CD4-positive, alpha-beta memory T cell (primary cell): ENCODE measurements at regions not wholly inside any gene's neighbourhood (a gene's known extent, or its start where the extent isn't known, plus 50 kb on each side); places are given as distances from the start of the nearest gene placed in this dataset.
"Not testable (repeated sequence)": the region's sequence is repeated elsewhere in the genome, so short reads cannot be mapped to it uniquely, and the experiment has no call there.

ENCODE experiments used
- CTCF ChIA-PET: fragments of 350-600 bp; sonication (Branson Sonifier 250); formaldehyde crosslinking; loops from one replicate; lab custom pipeline; 2021; ENCODE audit warnings: inconsistent platforms; ENCODE audit not compliant: partially characterized antibody; lab: Charles Lee
- POLR2A ChIA-PET: fragments of 350-600 bp; sonication (Branson Sonifier 250); formaldehyde crosslinking; loops from one replicate; lab custom pipeline; 2021; ENCODE audit not compliant: partially characterized antibody; lab: Charles Lee
- DNase-seq, 5 donors: peaks; one replicate each; pipeline versions ENCODE4 v3.0.0 to v3.0.0-alpha.2; 2020 to 2022; ENCODE audit warnings: mixed read lengths in 1 of 5
- H3K27ac ChIP-seq: one replicate; pipeline ENCODE4 v1.7.0; 2013; ENCODE audit warnings: low read depth, low read length
- H3K27me3 ChIP-seq: 2 replicates; pipeline ENCODE4 v1.7.0; 2013; ENCODE audit warnings: mild to moderate bottlenecking, low read length, moderate library complexity; ENCODE audit not compliant: insufficient read depth
- H3K36me3 ChIP-seq: 2 replicates; pipeline ENCODE4 v1.7.0; 2013; ENCODE audit warnings: mild to moderate bottlenecking, low read length, moderate library complexity; ENCODE audit not compliant: insufficient read depth
- H3K4me1 ChIP-seq: 2 replicates; pipeline ENCODE4 v1.7.0; 2013; ENCODE audit warnings: mild to moderate bottlenecking, low read length, moderate library complexity; ENCODE audit not compliant: insufficient read depth
- H3K4me3 ChIP-seq, 2 donors: one replicate each; pipeline ENCODE4 v1.7.0; 2013; ENCODE audit warnings: low read length in 2 of 2, mild to moderate bottlenecking in 1 of 2
- H3K9me3 ChIP-seq, 2 donors: one replicate each; pipeline ENCODE4 v1.7.0; 2013; ENCODE audit warnings: low read length in 2 of 2, control low read depth in 1 of 2; ENCODE audit not compliant: control insufficient read depth in 1 of 2
- H3K27ac Mint-ChIP-seq, 7 donors: one replicate each; pipeline ENCODE4 v1.8.0; 2020 to 2021; ENCODE audit warnings: mixed read lengths in 7 of 7, mild to moderate bottlenecking in 6 of 7, inconsistent platforms in 3 of 7, moderate library complexity in 3 of 7
- H3K27me3 Mint-ChIP-seq, 2 donors: one replicate each; pipeline ENCODE4 v1.8.0; 2020 to 2021; ENCODE audit warnings: mixed read lengths in 2 of 2
- H3K36me3 Mint-ChIP-seq, 2 donors: one replicate each; pipeline ENCODE4 v1.8.0; 2020 to 2021; ENCODE audit warnings: mixed read lengths in 2 of 2, inconsistent platforms in 1 of 2, mild to moderate bottlenecking in 1 of 2
- H3K4me1 Mint-ChIP-seq, 4 donors: one replicate each; pipeline ENCODE4 v1.8.0; 2020 to 2021; ENCODE audit warnings: mixed read lengths in 4 of 4, mild to moderate bottlenecking in 1 of 4
- H3K4me3 Mint-ChIP-seq, 8 donors: one replicate each; pipeline ENCODE4 v1.8.0; 2020 to 2021; ENCODE audit warnings: mixed read lengths in 8 of 8, mild to moderate bottlenecking in 7 of 8, moderate library complexity in 6 of 8, inconsistent platforms in 3 of 8
- H3K9me3 Mint-ChIP-seq, 8 donors: one replicate each; pipeline ENCODE4 v1.8.0; 2020 to 2021; ENCODE audit warnings: mixed read lengths in 8 of 8, mild to moderate bottlenecking in 5 of 8, inconsistent platforms in 3 of 8, moderate library complexity in 1 of 8
- intact Hi-C: fragments of 100-400 bp; cut with micrococcal nuclease; formaldehyde crosslinking; loops from one replicate; pipeline ENCODE4 v1.15.1; 2023

DNA sequence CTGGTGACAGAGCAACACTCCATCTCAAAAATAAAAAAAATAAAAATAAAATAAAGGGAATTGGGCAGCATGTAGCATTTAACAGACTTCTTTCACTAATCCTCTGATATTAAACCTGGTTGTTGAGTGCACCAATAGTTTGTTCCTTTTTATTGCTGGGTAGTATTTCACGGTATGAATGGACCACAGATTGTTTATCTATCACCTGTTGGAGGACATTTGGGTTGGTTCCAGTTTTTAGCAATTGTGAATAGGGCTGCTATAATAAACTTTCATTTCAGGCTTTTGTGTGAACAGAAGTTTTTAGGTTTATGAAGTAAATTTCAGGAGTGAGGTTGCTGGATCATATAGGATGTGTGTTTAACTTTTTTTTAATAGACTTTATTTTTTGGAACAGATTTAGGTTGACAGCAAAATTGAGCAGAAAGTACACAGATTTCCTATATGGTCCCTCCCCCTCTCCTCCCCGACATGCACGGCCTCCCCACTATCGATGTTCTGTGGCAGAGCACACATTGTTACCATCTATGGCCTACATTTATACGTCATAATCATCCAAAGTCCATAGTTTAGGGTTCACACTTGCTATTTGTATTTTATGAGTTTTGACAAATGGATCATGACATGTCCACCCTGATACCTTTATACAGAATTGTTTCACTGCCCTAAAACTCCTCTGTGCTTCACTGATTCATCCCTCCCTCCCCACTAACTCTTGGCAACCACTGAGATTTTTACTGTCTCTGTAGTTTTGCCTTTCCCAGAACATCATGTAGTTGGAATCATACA, 66.1 kb upstream of the TMPRSS2 start:
- H3K4me1 Mint-ChIP-seq: no peaks in the 10 kb centered on the region
- Histone ChIP-seq H3K36me3 (no peaks in the 10 kb centered on the region), H3K4me3 (no peak overlapping the region), H3K9me3 (peaks cover 0 to 6% of the 10 kb centered on the region in 2 donors), H3K27ac (no peak overlapping the region), H3K27me3 (no peaks in the 10 kb centered on the region), H3K4me1 (no peaks in the 10 kb centered on the region)
- H3K36me3 Mint-ChIP-seq: no peaks in the 10 kb centered on the region
- H3K27me3 Mint-ChIP-seq: peaks cover 0 to 12% of the 10 kb centered on the region in 2 donors
- H3K27ac Mint-ChIP-seq: no peak overlapping the region
- POLR2A ChIA-PET: no interaction called here
- H3K9me3 Mint-ChIP-seq: peaks cover 0 to 57% (median 43%) of the 10 kb centered on the region in 8 donors
- H3K4me3 Mint-ChIP-seq: no peak overlapping the region
- CTCF ChIA-PET: no interaction called here
- DNase-seq: no peak
- intact Hi-C loops: no loop called here

GRCh38 chr21:41571938-41572510, 64.1 kb upstream of the TMPRSS2 start:
- no peak overlapping the region for H3K4me3 Mint-ChIP-seq
- Histone ChIP-seq H3K27ac (no peak overlapping the region), H3K36me3 (no peaks in the 10 kb centered on the region), H3K9me3 (peaks cover 0 to 6% of the 10 kb centered on the region in 2 donors), H3K4me1 (no peaks in the 10 kb centered on the region), H3K27me3 (no peaks in the 10 kb centered on the region), H3K4me3 (no peak overlapping the region)
- DNase-seq: no peak
- POLR2A ChIA-PET: no interaction called here
- H3K4me1 Mint-ChIP-seq: no peaks in the 10 kb centered on the region
- CTCF ChIA-PET: no interaction called here
- no peak overlapping the region for H3K27ac Mint-ChIP-seq
- intact Hi-C loops: no loop called here
- H3K27me3 Mint-ChIP-seq: peaks cover 0 to 15% of the 10 kb centered on the region in 2 donors
- peaks cover 0 to 36% (median 26%) of the 10 kb centered on the region in 8 donors for H3K9me3 Mint-ChIP-seq
- H3K36me3 Mint-ChIP-seq: no peaks in the 10 kb centered on the region

- Histone ChIP-seq H3K9me3 (peaks cover 0 to 6% of the 10 kb centered on the region in 2 donors), H3K4me3 (no peak overlapping the region), H3K27ac (no peak overlapping the region), H3K36me3 (no peaks in the 10 kb centered on the region), H3K27me3 (no peaks in the 10 kb centered on the region), H3K4me1 (no peaks in the 10 kb centered on the region)
- Mint-ChIP-seq H3K36me3 (no peaks in the 10 kb centered on the region), H3K9me3 (peaks cover 0 to 28% (median 22%) of the 10 kb centered on the region in 8 donors), H3K27ac (no peak overlapping the region), H3K4me3 (no peak overlapping the region), H3K27me3 (peaks cover 2 to 14% of the 10 kb centered on the region in 2 donors), H3K4me1 (no peaks in the 10 kb centered on the region)
- POLR2A ChIA-PET: no interaction called here
- CTCF ChIA-PET: no interaction called here
- intact Hi-C loops: no loop called here
- DNase-seq: no peak
Observed at GRCh38 chr21:41570791-41571355, 62.9 kb upstream of the TMPRSS2 start.

- peaks cover 0 to 6% of the 10 kb centered on the region in 2 donors for H3K9me3 ChIP-seq
- CTCF ChIA-PET: no interaction called here
- peaks cover 0 to 20% (median 16%) of the 10 kb centered on the region in 8 donors for H3K9me3 Mint-ChIP-seq
- no peak overlapping the region for H3K27ac Mint-ChIP-seq
- H3K27me3 ChIP-seq: no peaks in the 10 kb centered on the region
- intact Hi-C loops: no loop called here
- DNase-seq: no peak
- no peaks in the 10 kb centered on the region for H3K36me3 ChIP-seq
- no peak overlapping the region for H3K4me3 Mint-ChIP-seq
- H3K4me1 ChIP-seq: no peaks in the 10 kb centered on the region
- no peak overlapping the region for H3K27ac ChIP-seq
- H3K27me3 Mint-ChIP-seq: peaks cover 2 to 6% of the 10 kb centered on the region in 2 donors
- peaks cover 5 to 8% (median 6%) of the 10 kb centered on the region in 4 donors for H3K4me1 Mint-ChIP-seq
- no peak overlapping the region for H3K4me3 ChIP-seq
- POLR2A ChIA-PET: no interaction called here
- H3K36me3 Mint-ChIP-seq: no peaks in the 10 kb centered on the region
Observed at GRCh38 chr21:41568606-41569385, 60.8 kb upstream of the TMPRSS2 start.

DNA sequence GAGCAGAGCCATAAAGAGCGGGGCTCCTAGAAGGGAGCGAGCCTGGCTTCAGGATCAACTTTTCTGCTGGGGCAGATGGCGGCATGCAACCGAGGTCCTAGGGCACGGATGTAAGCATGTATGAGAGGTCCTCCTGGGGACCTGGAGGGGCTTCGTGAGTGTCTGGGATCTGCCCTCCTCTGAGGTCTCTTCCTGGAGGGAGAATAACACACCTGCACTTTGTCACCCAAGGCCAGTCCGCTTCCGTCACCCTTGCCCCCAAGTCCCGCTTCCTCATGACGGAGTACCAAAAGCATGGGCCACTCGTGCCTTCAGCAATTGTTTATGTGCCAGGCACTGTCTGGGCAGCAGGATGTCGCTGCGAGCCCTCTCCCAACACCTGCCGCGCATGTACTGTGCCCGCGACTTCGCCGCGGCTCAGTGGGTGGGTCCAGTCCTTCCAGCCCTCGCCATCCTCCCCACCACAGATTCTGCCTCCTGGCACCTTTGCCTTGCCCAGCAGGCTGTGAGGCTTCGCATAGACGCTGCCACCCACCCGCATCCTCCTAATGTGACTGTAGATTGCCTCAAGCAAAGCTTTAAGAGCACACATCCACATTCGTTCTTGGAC, 60.0 kb upstream of the TMPRSS2 start:
- H3K27ac Mint-ChIP-seq: no peak overlapping the region
- CTCF ChIA-PET: no interaction called here
- H3K27me3 Mint-ChIP-seq: peaks cover 2 to 4% of the 10 kb centered on the region in 2 donors
- POLR2A ChIA-PET: no interaction called here
- no peaks in the 10 kb centered on the region for H3K4me1 ChIP-seq
- peaks cover 0 to 6% of the 10 kb centered on the region in 2 donors for H3K9me3 ChIP-seq
- peaks cover 0 to 15% (median 13%) of the 10 kb centered on the region in 8 donors for H3K9me3 Mint-ChIP-seq
- peaks cover 5 to 8% (median 6%) of the 10 kb centered on the region in 4 donors for H3K4me1 Mint-ChIP-seq
- H3K4me3 Mint-ChIP-seq: no peak overlapping the region
- H3K4me3 ChIP-seq: no peak overlapping the region
- no peak for DNase-seq
- no peaks in the 10 kb centered on the region for H3K36me3 Mint-ChIP-seq
- H3K27me3 ChIP-seq: no peaks in the 10 kb centered on the region
- intact Hi-C loops: no loop called here
- no peak overlapping the region for H3K27ac ChIP-seq
- H3K36me3 ChIP-seq: no peaks in the 10 kb centered on the region

GRCh38 chr21:41567237-41567636, 59.3 kb upstream of the TMPRSS2 start:
- POLR2A ChIA-PET, H3K27me3 Mint-ChIP-seq, H3K36me3 Mint-ChIP-seq, H3K4me3 Mint-ChIP-seq, H3K27ac Mint-ChIP-seq, H3K27me3 ChIP-seq, intact Hi-C loops, DNase-seq, H3K27ac ChIP-seq, H3K4me3 ChIP-seq, H3K4me1 ChIP-seq, H3K4me1 Mint-ChIP-seq, H3K36me3 ChIP-seq, H3K9me3 ChIP-seq: not testable (repeated sequence)
- peaks cover 3 to 12% (median 8%) of the 10 kb centered on the region in 8 donors for H3K9me3 Mint-ChIP-seq
- CTCF ChIA-PET: interaction anchor here (0.9 kb wide), 1 partner anchor 9 kb away, joined by 3 read pairs; no protein-coding TSS in a partner anchor
